ENCODE measurements at regions not wholly inside any gene's neighbourhood (a gene's known extent, or its start where the extent isn't known, plus 50 kb on each side); places are given as distances from the start of the nearest gene placed in this dataset.

GRCh38 chr11:43582863-43583462 is 97.6 kb upstream of the HSD17B12 start:
- TF ChIP-seq CTCF (IDR thresholded peaks at IDR 0.05; ENCODE audit: low read depth, low read length, missing input control): no peak
- TF ChIP-seq REST (IDR thresholded peaks at IDR 0.05): no peak
- TF ChIP-seq FOXA1 (IDR thresholded peaks at IDR 0.05): no peak
- no peak for TF ChIP-seq TAF1 (conservative IDR thresholded peaks at IDR 0.05)
- TF ChIP-seq ATF3 (IDR thresholded peaks at IDR 0.05): no peak
- no peak for TF ChIP-seq GABPA (IDR thresholded peaks at IDR 0.05 in 1 of 2, conservative IDR thresholded peaks at IDR 0.05 in 1 of 2)
- no peak for TF ChIP-seq YY1 (IDR thresholded peaks at IDR 0.05)
- TF ChIP-seq EGR1 (IDR thresholded peaks at IDR 0.05; ENCODE audit: low read depth in 2 of 2): no peak
- no peak for TF ChIP-seq FOXA2 (IDR thresholded peaks at IDR 0.05)
- no peak for TF ChIP-seq RXRA (IDR thresholded peaks at IDR 0.05)

All from liver (tissue), 3 donors.